HUDEP-2 (cell line): ENCODE measurements at regions not wholly inside any gene's neighbourhood (a gene's known extent, or its start where the extent isn't known, plus 50 kb on each side); places are given as distances from the start of the nearest gene placed in this dataset.

Experiments
- DNase-seq, 76 experiments: peaks; one replicate each; lab custom pipeline; 2025; ENCODE audit not compliant: unreplicated experiment in 76 of 76; lab: John Stamatoyannopoulos, UW

DNA sequence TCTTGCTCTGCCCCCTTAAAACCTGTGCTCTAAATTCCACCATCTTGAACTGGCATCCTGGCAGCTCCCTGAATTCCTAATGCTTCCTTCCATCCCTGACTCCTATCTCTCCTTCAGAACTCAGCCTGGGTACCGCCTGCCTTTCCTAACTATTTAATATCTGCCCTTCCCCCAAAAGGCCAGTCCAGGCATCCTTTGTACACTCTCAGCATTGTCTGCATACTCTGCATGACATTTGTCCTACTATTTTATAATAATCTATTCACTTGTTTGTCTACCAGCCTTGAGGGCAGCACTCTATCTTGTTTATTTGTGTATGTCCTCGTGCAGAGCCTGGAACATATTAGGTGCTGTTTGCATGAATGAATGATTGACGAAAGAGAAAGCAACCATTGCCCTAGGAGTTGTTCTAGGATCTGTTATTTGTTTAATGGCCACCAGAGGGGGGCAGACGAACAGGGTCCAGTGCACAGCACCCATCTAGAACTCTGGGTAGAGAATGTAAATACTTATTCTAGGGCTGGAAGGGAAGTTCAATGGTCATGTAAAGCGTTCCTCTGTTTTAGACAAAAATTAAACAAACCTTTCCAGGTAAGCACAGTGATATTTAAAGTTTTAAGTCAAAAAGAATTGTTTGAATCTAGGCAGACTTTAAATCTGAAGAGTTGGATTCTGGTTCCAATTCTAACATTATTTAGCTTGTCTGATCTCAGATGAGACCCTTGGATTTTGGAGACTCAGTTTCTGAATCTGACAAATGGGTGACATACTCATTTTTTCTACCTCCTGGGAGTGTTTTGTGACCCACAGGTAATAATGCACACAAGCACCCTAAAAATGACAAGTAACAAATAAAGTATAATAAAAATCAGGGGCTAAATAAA is 125.8 kb upstream of the GALNT15 start:
- peak in 33 of 76 experiments; percentile 1 to 50 (median 28) for DNase-seq

GRCh38 chr3:16050641-16051467 is 123.6 kb upstream of the GALNT15 start:
- DNase-seq, result no peak

DNA sequence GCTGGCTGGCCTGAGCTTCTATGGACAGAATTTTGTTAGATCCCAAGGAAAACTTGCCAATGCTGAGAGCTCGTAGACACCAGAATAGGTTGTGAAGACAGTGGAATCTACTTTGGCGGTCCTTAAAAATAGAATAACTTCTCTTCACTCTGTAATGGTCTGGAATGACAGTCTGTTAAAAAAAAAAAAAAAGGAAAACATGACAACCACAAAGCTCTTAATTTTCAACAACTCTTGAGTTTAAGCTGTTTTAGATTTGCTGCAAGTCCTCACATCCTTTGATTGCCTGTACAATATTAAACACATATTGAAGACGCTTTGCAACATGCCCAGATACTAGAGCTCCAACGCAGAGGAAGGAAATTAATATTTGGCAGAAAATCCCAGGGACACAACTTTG is 122.8 kb upstream of the GALNT15 start:
- DNase-seq, result no peak

- DNase-seq, result no peak
Measured at GRCh38 chr3:16052964-16053363, 121.5 kb upstream of the GALNT15 start.

DNA sequence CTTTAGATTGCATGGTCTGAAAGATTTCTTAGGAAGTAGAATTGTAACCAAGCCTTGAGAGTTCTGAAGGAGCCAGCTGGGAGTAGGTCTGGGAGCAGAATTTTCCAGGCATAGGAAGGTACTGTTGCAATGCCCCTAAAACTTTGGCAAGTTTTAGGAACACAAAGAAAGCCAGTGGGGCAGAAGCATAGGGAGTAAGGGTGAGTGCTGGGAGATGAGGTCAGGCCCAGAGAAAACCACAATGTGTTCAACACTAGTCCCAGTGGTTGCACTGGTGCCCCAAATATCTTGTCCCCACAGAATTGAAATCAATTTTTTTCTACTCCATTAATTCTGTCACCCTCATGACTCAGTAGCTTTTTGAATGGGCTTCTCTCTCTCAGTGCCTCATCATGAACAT is 120.7 kb upstream of the GALNT15 start:
- DNase-seq, result no peak

GRCh38 chr3:16055606-16056211 is 118.8 kb upstream of the GALNT15 start:
- no peak for DNase-seq

DNA sequence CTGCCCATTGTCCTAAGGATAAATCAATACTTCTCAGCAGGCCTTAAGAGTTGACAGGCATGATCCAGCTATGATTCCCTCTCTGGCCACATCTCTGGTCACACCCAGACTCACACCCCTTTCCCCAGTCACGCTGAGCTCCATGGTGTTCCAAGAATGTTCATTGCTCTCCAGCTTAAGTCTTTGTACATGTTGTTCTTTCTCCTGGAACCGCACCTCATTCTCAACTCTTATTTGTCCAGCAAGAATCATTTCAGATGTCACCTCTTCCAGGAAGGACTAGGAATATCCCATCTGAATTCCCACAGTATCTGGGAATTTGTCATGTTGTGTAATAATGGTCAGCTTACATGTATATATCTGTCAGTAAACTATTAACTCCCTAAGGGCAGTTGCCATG is 118.3 kb upstream of the GALNT15 start:
- DNase-seq, result no peak

GRCh38 chr3:16058521-16058920 is 116.0 kb upstream of the GALNT15 start:
- no peak for DNase-seq

DNA sequence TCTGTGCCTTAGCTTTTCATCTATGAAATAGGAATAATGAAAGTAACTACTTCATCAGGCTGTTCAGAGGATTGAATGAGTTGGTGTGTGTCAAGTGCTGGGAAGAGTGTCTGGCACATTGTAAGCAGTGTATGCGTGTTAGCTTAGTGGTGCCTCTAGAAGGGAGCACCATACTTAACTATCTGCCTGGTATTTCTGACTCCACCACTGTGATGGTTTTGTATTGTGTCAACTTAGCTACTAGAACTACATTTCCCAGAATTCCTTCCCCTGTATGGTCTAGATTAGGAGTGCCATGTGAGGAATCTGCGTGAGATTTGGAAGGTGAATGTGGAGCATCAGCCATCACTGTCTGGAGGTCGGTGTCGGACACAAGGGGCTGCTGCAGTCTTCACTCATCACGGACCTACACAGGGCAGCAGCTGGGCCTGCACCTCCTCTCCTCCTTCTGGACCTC is 115.4 kb upstream of the GALNT15 start:
- DNase-seq, result no peak

DNA sequence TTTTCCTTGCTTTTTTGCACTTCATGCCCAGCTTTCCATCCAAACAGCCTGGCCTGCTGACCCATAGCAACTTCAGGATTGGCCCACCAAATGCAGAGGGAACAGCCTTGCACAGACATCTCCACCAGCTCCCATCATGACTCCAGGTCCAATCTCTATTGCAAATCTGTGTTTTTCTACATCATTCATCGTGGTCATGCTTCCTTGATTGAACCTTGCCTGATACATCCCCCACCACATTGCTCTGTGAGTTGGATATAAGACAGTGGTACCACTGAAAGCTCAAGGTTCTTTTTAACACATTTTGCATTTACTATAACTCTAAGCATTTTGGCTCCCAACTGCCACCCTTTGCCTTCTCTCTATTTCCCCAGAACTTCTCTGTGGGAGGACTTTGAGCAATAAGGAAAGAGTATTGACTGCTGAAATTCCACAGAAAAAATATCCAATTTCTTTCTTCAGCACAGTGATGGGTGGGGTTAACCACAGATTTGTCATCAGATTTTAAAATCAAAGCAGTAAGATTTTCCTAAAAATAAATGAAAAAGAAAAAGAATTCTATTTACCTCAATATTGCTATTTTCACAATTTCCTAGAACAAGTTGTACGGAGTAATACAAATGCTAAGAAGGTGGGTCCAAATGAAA is 114.6 kb upstream of the GALNT15 start:
- no peak for DNase-seq

- DNase-seq, result no peak
Measured at GRCh38 chr3:16060358-16060852, 114.1 kb upstream of the GALNT15 start.

- no peak for DNase-seq
Measured at GRCh38 chr3:16060945-16061344, 113.5 kb upstream of the GALNT15 start.

DNA sequence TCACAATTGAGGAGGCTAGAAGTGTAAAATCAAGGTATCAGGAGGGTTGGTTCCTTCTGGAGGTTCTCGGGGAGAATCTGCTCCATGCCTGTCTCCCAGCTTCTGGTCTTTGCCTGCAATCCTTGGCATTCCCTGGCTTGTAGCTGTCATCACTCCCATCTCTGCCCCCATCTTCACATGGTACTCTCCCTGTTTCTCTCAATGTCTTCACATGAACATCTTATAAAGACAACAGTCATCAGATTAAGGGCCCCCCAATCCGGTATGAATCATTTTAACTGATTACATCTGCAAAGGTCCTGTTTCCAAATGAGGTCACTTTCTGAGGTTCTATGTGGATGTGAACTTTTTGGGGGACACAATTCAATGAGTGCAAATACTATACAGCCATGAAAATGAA is 113.0 kb upstream of the GALNT15 start:
- DNase-seq, result no peak

DNA sequence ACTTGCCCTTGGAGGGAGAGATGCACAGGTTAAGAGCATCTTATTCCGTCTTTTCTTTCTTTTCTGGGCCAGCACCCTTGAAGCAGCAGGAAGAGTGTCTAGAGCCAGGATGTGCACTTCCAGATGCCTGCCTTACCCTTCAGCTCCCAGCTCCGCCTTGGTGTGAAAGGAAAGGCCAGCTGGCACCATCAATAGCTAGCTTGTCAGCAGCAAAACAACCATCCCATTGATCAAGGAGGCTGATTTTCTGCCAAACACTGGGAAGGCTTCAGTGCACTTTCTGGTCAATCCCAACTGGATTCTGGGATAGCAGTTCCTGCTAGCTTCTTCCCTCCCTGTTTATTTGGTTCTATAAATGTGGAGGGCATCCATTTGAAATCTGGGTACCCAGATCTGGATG is 110.9 kb upstream of the GALNT15 start:
- DNase-seq, result no peak

- no peak for DNase-seq
Measured at GRCh38 chr3:16064642-16065414, 109.7 kb upstream of the GALNT15 start.

- no peak for DNase-seq
Measured at GRCh38 chr3:16066545-16066944, 107.9 kb upstream of the GALNT15 start.

- DNase-seq, result no peak
Measured at GRCh38 chr3:16066975-16067374, 107.5 kb upstream of the GALNT15 start.

DNA sequence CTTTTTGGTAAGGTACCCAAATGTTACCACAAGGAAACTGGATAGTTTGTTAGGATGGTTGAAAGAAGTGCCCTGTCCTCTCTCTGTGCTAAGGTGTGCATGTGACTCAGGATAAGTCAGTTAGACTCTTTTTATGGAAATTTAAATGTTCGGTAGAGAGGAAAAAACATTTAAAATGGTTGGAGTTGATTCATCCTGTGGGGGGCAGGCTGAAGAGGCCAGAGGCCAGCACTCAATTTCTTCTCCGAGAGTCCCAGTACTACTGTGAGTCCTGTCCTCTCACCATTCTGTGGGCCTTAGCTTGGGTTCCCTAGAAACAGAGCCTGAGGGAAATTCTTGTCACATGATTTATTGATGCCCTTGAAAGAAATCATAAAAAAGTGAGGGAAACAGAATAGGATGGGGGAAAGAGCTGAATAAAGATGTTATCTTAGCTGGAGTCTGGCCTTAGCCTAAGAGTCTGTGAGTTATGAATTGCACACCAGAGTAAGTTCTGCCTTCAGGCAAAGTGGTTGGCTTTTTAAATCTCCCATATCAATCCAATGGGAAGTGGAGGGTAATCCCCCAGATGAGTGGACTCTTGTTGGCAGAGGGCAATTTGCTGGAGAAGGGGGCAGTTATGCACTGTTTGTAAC is 106.5 kb upstream of the GALNT15 start:
- no peak for DNase-seq

DNA sequence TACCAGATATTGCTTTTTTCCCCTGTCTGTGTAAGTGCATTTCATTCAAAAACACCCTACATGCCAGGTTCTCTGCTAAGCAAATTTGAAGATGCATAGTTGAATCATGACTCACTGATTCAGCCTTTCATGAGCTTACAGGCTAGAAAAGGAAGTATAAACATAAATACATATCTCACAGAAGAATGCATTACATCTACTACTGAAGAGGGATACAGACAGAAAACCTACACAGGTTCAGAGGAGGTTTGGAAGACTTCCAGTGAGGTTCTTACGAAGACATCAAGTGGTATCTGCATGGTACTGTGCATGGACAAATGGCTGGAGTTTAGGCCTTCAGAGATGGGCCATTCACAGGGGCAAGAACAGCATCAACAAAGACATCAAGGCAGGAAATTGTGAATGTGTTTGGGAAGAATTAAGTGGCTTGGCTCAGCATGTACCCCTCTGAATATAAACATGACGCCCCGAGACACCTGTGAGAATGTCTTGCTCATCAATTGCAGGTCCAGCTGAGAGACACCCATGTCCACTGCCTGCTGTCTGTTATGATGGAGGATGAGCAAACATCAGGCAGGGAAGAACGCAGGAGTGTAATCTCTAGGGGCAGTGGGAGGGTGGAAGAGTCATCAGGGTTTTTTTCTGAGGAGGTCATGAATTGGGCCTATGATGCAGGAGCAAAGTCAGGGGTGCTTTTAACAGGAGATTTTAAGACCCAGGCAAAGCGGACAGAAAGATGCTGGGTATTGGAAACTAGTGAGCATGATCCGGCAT is 105.1 kb upstream of the GALNT15 start:
- no peak for DNase-seq
